ENCODE measurements at regions not wholly inside any gene's neighbourhood (a gene's known extent, or its start where the extent isn't known, plus 50 kb on each side); places are given as distances from the start of the nearest gene placed in this dataset.

GRCh38 chr5:6181871-6182270 lies 196.5 kb downstream of the MED10 start:
- Mint-ChIP-seq H3K9me3 (ENCODE audit: low read depth, unreplicated experiment) (peaks cover 6% of the 10 kb centered on the region), H3K27ac (ENCODE audit: unreplicated experiment) (no peak overlapping the region), H3K27me3 (ENCODE audit: unreplicated experiment) (peaks cover 18% of the 10 kb centered on the region), H3K4me3 (ENCODE audit: low read depth, unreplicated experiment) (no peak overlapping the region), H3K4me1 (ENCODE audit: low read depth, unreplicated experiment) (no peaks in the 10 kb centered on the region), H3K36me3 (ENCODE audit: insufficient read depth, unreplicated experiment) (no peaks in the 10 kb centered on the region)
- CTCF ChIA-PET = no interaction called here
- intact Hi-C loops (cut with micrococcal nuclease; ENCODE audit: unreplicated experiment) = no loop called here
- BruUV-seq (replicated peaks) = no TSS peak
- DNase-seq = no peak
- TF ChIP-seq CTCF (IDR thresholded peaks at IDR 0.05; ENCODE audit: unreplicated experiment) = no peak

GRCh38 chr5:6181147-6181729 lies 197.1 kb downstream of the MED10 start:
- CTCF ChIA-PET = no interaction called here
- Mint-ChIP-seq H3K27ac (ENCODE audit: unreplicated experiment) (no peak overlapping the region), H3K36me3 (ENCODE audit: insufficient read depth, unreplicated experiment) (no peaks in the 10 kb centered on the region), H3K27me3 (ENCODE audit: unreplicated experiment) (peaks cover 18% of the 10 kb centered on the region), H3K9me3 (ENCODE audit: low read depth, unreplicated experiment) (peaks cover 6% of the 10 kb centered on the region), H3K4me1 (ENCODE audit: low read depth, unreplicated experiment) (no peaks in the 10 kb centered on the region), H3K4me3 (ENCODE audit: low read depth, unreplicated experiment) (no peak overlapping the region)
- no TSS peak for BruUV-seq (replicated peaks)
- DNase-seq = no peak
- intact Hi-C loops (cut with micrococcal nuclease; ENCODE audit: unreplicated experiment) = no loop called here
- no peak for TF ChIP-seq CTCF (IDR thresholded peaks at IDR 0.05; ENCODE audit: unreplicated experiment)

GRCh38 chr5:6180231-6180872 lies 198.0 kb downstream of the MED10 start:
- Mint-ChIP-seq H3K27ac (ENCODE audit: unreplicated experiment) (no peak overlapping the region), H3K36me3 (ENCODE audit: insufficient read depth, unreplicated experiment) (no peaks in the 10 kb centered on the region), H3K27me3 (ENCODE audit: unreplicated experiment) (peaks cover 18% of the 10 kb centered on the region), H3K9me3 (ENCODE audit: low read depth, unreplicated experiment) (peaks cover 5% of the 10 kb centered on the region), H3K4me3 (ENCODE audit: low read depth, unreplicated experiment) (no peak overlapping the region), H3K4me1 (ENCODE audit: low read depth, unreplicated experiment) (no peaks in the 10 kb centered on the region)
- intact Hi-C loops (cut with micrococcal nuclease; ENCODE audit: unreplicated experiment) = no loop called here
- no TSS peak for BruUV-seq (replicated peaks)
- no peak for DNase-seq
- CTCF ChIA-PET = no interaction called here
- no peak for TF ChIP-seq CTCF (IDR thresholded peaks at IDR 0.05; ENCODE audit: unreplicated experiment)

- no peak overlapping the region for H3K27ac Mint-ChIP-seq (ENCODE audit: unreplicated experiment)
- H3K9me3 Mint-ChIP-seq (ENCODE audit: low read depth, unreplicated experiment) = peaks cover 3% of the 10 kb centered on the region
- H3K4me3 Mint-ChIP-seq (ENCODE audit: low read depth, unreplicated experiment) = no peak overlapping the region
- H3K4me1 Mint-ChIP-seq (ENCODE audit: low read depth, unreplicated experiment) = no peaks in the 10 kb centered on the region
- intact Hi-C loops (cut with micrococcal nuclease; ENCODE audit: unreplicated experiment) = no loop called here
- no peaks in the 10 kb centered on the region for H3K36me3 Mint-ChIP-seq (ENCODE audit: insufficient read depth, unreplicated experiment)
- CTCF ChIA-PET = no interaction called here
- no TSS peak for BruUV-seq (replicated peaks)
- DNase-seq = no peak
- TF ChIP-seq CTCF (IDR thresholded peaks at IDR 0.05; ENCODE audit: unreplicated experiment) = no peak
- H3K27me3 Mint-ChIP-seq (ENCODE audit: unreplicated experiment) = peaks cover 18% of the 10 kb centered on the region
Observed at GRCh38 chr5:6178846-6179532, 199.4 kb downstream of the MED10 start.

All from Calu3 (cell line).